ENCODE measurements at regions not wholly inside any gene's neighbourhood (a gene's known extent, or its start where the extent isn't known, plus 50 kb on each side); places are given as distances from the start of the nearest gene placed in this dataset.

DNA sequence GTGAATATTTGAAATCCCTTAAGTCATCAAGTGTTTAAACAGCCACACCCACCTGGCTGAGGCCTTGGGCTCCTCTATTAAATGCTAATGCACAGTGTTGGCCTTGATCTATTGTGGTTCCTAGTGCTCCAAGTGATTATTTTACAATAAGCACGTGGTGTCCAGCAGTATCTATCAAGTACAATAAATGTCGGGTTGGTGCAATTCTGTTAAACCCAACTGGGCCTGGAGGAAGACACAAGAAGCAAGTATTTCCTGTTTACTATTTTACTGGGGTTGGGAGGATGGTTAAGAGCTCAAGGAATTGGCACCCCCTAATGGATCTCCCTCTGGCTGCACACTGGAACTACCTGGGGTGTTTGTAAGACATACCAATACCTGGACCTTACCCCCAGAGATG is 72.1 kb upstream of the HNF1B start:
- TF ChIP-seq, protein P1, sequence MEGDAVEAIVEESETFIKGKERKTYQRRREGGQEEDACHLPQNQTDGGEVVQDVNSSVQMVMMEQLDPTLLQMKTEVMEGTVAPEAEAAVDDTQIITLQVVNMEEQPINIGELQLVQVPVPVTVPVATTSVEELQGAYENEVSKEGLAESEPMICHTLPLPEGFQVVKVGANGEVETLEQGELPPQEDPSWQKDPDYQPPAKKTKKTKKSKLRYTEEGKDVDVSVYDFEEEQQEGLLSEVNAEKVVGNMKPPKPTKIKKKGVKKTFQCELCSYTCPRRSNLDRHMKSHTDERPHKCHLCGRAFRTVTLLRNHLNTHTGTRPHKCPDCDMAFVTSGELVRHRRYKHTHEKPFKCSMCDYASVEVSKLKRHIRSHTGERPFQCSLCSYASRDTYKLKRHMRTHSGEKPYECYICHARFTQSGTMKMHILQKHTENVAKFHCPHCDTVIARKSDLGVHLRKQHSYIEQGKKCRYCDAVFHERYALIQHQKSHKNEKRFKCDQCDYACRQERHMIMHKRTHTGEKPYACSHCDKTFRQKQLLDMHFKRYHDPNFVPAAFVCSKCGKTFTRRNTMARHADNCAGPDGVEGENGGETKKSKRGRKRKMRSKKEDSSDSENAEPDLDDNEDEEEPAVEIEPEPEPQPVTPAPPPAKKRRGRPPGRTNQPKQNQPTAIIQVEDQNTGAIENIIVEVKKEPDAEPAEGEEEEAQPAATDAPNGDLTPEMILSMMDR (IDR thresholded peaks at IDR 0.05 in 4 of 5, conservative IDR thresholded peaks at IDR 0.05 in 1 of 5): no peak
- no peak for TF ChIP-seq POLR2A (IDR thresholded peaks at IDR 0.05)

Measured in gastrocnemius medialis (tissue), 4 donors.